SW 1271 (cell line): ENCODE measurements at regions not wholly inside any gene's neighbourhood (a gene's known extent, or its start where the extent isn't known, plus 50 kb on each side); places are given as distances from the start of the nearest gene placed in this dataset.

Experiments
- DNase-seq, 2 experiments: peaks; one replicate each; lab custom pipeline; 2025; lab: John Stamatoyannopoulos, UW

DNA sequence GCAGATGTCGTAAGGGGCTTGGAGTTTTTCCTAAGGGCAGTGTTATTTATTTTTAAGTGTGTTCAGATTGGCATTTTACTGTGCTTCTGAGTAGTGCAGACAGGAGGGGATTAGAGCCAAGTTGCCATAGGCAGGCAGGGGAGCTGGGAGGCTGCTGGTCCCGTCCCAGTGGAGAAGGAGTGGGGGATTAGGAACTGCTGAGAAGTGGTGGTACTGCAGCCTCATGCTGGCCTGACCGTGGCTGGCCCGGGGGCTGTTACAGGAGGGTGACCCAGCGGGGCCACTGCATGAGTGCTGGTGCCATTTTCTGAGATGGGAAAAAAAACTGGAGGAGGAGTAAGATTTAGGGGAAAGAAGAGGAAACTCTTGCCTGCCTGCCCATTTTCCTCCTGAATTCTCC lies 52.3 kb upstream of the DLK1 start:
- DNase-seq = no peak

DNA sequence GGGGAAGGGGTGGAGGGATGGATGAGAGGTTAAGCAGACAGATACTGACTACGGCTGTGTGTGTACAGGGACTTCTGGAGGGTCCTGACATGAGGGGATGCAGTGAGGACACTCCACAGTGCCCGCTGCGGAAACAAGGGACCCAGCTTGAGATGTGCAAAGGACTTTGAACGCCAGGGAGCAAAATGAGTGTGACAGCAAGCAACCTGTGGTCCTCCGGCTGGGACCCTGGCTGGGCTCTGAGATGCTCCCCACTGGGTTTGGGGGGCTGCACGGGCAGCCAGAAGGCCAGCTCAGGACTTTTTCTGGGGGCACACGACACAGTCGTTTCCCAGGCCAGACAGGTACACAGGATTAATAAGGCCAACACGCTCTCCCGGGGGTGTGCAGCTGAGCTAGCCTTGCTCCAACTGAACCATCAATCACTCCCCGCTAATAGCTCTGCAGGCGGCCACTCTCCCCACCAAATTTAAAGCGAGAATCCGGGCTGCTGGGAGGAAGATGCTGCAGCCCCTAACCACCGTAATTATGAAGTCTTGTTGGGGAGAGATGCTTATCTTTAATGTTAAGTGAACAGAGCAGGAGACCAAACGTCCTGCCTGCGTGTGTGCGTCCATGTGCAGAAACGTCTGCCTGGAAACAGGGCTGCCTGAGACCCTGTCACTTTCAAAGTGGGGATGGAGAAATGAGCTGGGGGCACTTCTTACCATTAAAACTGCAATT lies 51.6 kb upstream of the DLK1 start:
- DNase-seq = no peak

DNA sequence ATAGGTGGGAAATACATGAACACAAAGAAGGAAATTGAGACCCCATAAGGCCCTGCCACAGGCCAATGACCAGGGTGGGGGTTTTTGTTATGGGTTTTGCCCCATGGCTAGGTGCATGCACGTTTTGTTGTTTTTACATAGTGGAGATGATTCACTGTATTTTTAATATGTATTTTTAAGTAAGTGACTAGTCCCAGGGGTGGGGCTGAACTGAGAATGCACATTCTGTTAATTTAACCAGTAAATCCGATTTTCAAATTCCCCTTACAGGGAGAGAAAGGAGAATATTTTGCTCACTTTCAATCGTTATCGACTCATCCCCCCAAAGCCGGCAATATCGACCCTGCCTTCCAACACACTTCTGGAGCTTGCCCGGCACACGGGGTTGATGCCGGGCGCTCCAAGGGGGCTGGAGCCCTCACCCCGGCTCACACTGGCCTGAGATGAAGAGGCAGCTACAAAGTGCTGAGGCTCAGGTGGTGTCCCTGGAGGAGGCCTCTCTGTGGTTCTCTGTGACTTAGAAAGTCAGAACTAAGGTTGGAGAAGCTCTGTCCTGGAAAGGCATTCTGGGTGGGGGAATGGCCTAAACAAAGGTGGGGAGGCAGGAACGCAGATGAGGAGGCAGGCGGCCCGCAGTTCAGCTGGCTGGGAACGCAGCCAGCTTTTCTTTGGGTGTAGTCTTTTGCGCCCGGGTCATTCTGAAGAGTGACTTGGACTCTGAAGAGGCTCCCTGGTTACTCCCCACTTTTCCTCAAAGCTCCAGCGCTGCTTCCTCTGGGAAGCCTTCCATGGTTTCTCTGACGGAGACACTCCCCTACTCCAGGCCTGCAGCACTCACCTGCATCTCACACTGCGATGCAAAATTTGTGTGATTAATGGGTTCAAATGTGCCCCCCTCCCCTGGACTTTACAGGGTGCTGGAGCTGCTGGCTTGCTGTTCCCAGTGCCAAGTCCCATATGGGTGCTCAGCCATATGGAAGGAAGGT lies 50.7 kb upstream of the DLK1 start:
- DNase-seq = no peak
